OCI-LY1 (cell line): ENCODE measurements at regions not wholly inside any gene's neighbourhood (a gene's known extent, or its start where the extent isn't known, plus 50 kb on each side); places are given as distances from the start of the nearest gene placed in this dataset.

ENCODE experiments used
- EZH2 ChIP-seq: fragments of 200-600 bp; sonication (generic), shearing (Covaris generic); IDR thresholded peaks from 2 replicates; pipeline ENCODE4 v1.8.0; 2017; ENCODE audit warnings: borderline replicate concordance, mixed run types, mild to moderate bottlenecking, antibody characterized with exemption, low read length, moderate library complexity, mixed read lengths
- TF ChIP-seq, protein P1 (sequence below): fragments of 200-600 bp; sonication (generic), shearing (Covaris generic); IDR thresholded peaks from 2 replicates; pipeline ENCODE4 v1.5.1; 2017; ENCODE audit warnings: mild to moderate bottlenecking, antibody characterized with exemption, low read length, moderate library complexity, mixed read lengths

DNA sequence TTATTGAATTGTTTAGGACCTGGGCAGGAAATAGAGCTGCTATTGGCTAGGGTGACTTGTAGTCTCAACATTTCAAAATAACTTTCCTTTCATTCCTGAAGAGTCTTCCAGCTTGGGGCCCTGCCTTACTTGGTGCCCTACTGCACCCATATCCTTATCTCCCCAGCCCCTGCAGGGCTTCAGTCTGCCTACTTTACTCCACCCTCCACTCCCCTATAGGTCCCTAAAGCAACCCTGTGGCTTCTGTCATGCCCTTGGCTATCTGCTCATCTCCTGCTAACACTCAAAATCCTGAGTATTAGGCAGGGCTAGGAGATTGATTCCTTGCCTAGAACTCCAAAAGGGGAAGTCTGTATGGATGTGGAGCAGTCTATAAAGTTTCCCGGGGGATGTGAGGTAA lies 57.6 kb upstream of the PRKG2 start:
- no peak for TF ChIP-seq EZH2
- TF ChIP-seq, protein P1, sequence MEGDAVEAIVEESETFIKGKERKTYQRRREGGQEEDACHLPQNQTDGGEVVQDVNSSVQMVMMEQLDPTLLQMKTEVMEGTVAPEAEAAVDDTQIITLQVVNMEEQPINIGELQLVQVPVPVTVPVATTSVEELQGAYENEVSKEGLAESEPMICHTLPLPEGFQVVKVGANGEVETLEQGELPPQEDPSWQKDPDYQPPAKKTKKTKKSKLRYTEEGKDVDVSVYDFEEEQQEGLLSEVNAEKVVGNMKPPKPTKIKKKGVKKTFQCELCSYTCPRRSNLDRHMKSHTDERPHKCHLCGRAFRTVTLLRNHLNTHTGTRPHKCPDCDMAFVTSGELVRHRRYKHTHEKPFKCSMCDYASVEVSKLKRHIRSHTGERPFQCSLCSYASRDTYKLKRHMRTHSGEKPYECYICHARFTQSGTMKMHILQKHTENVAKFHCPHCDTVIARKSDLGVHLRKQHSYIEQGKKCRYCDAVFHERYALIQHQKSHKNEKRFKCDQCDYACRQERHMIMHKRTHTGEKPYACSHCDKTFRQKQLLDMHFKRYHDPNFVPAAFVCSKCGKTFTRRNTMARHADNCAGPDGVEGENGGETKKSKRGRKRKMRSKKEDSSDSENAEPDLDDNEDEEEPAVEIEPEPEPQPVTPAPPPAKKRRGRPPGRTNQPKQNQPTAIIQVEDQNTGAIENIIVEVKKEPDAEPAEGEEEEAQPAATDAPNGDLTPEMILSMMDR = no peak
